Endodermal cell (in vitro differentiated cells): ENCODE measurements at regions not wholly inside any gene's neighbourhood (a gene's known extent, or its start where the extent isn't known, plus 50 kb on each side); places are given as distances from the start of the nearest gene placed in this dataset.
"Not testable (repeated sequence)": the region's sequence is repeated elsewhere in the genome, so short reads cannot be mapped to it uniquely, and the experiment has no call there.

Experiments used
- DNase-seq: peaks from one replicate; pipeline ENCODE4 v3.0.0-alpha.2; 2017
- H3K27ac ChIP-seq: 2 replicates; pipeline ENCODE4 v1.5.1; 2013; ENCODE audit warnings: mild to moderate bottlenecking, low read depth, low read length, moderate library complexity
- H3K27me3 ChIP-seq: 2 replicates; pipeline ENCODE4 v1.6.1; 2013; ENCODE audit warnings: mild to moderate bottlenecking, low read length, moderate library complexity; ENCODE audit not compliant: insufficient read depth, control insufficient read depth, poor library complexity, severe bottlenecking
- H3K36me3 ChIP-seq: 2 replicates; pipeline ENCODE4 v1.7.0; 2013; ENCODE audit warnings: mild to moderate bottlenecking, low read length, moderate library complexity; ENCODE audit not compliant: control insufficient read depth, insufficient read depth
- H3K4me1 ChIP-seq: one replicate; pipeline ENCODE4 v1.7.0; 2013; ENCODE audit warnings: low read length; ENCODE audit not compliant: control insufficient read depth, insufficient read depth
- H3K4me3 ChIP-seq: 2 replicates; pipeline ENCODE4 v1.5.1; 2013; ENCODE audit warnings: mild to moderate bottlenecking, low read length, moderate library complexity
- H3K9ac ChIP-seq: 2 replicates; pipeline ENCODE4 v1.6.1; 2013; ENCODE audit warnings: mild to moderate bottlenecking, low read length, moderate library complexity; ENCODE audit not compliant: poor library complexity, severe bottlenecking; ENCODE audit errors: extremely low read depth
- H3K9me3 ChIP-seq: 2 replicates; pipeline ENCODE4 v1.6.1; 2013; ENCODE audit warnings: mild to moderate bottlenecking, low read length, moderate library complexity; ENCODE audit not compliant: control insufficient read depth
- H3K27ac Mint-ChIP-seq: 2 replicates; pipeline ENCODE4 v1.8.0; 2020; ENCODE audit warnings: mixed read lengths
- H3K27me3 Mint-ChIP-seq: 2 replicates; pipeline ENCODE4 v1.8.0; 2021; ENCODE audit warnings: mild to moderate bottlenecking, mixed read lengths; ENCODE audit not compliant: insufficient read depth
- H3K36me3 Mint-ChIP-seq: 2 replicates; pipeline ENCODE4 v1.8.0; 2020; ENCODE audit warnings: low read depth, mixed read lengths
- H3K4me1 Mint-ChIP-seq: 2 replicates; pipeline ENCODE4 v1.8.0; 2020; ENCODE audit warnings: mixed read lengths
- H3K4me3 Mint-ChIP-seq: 2 replicates; pipeline ENCODE4 v1.8.0; 2020; ENCODE audit warnings: mild to moderate bottlenecking, moderate library complexity, mixed read lengths
- H3K9me3 Mint-ChIP-seq: 2 replicates; pipeline ENCODE4 v1.8.0; 2020; ENCODE audit warnings: mild to moderate bottlenecking, mixed read lengths
- CTCF ChIP-seq: fragments of 200-600 bp; sonication (generic); conservative IDR thresholded peaks from 2 replicates; pipeline ENCODE4 v1.5.0; 2021; ENCODE audit warnings: antibody characterized with exemption, mild to moderate bottlenecking
- WGBS, 2 experiments: methylation state at CpG; one replicate each; pipeline versions ENCODE4 v1.1.5 to v1.1.7; 2013; ENCODE audit warnings: missing lambda C conversion rate in 2 of 2, mixed read lengths in 1 of 2; ENCODE audit not compliant: insufficient coverage in 1 of 2, insufficient read length in 1 of 2; 5-methylcytosine and 5-hydroxymethylcytosine counted together

GRCh38 chrX:128425546-128425945 is 373.3 kb upstream of the ACTRT1 start:
- no peaks in the 10 kb centered on the region for H3K27me3 Mint-ChIP-seq
- no peak overlapping the region for H3K4me3 Mint-ChIP-seq
- no peak overlapping the region for H3K27ac Mint-ChIP-seq
- H3K4me1 ChIP-seq, result no peaks in the 10 kb centered on the region
- no peaks in the 10 kb centered on the region for H3K36me3 ChIP-seq
- no peak overlapping the region for H3K27ac ChIP-seq
- TF ChIP-seq CTCF, result no peak
- no peaks in the 10 kb centered on the region for H3K36me3 Mint-ChIP-seq
- H3K27me3 ChIP-seq, result no peaks in the 10 kb centered on the region
- peaks cover 1% of the 10 kb centered on the region for H3K4me1 Mint-ChIP-seq
- H3K9me3 ChIP-seq, result no peaks in the 10 kb centered on the region
- peaks cover 30% of the 10 kb centered on the region for H3K9me3 Mint-ChIP-seq
- DNase-seq, result no peak
- H3K9ac ChIP-seq, result no peak overlapping the region
- no peak overlapping the region for H3K4me3 ChIP-seq

GRCh38 chrX:128408842-128409241 is 356.6 kb upstream of the ACTRT1 start:
- Histone ChIP-seq H3K9me3 (no peaks in the 10 kb centered on the region), H3K4me1 (no peaks in the 10 kb centered on the region), H3K36me3 (no peaks in the 10 kb centered on the region), H3K27ac (no peak overlapping the region), H3K9ac (no peak overlapping the region), H3K4me3 (no peak overlapping the region), H3K27me3 (no peaks in the 10 kb centered on the region)
- no peak for DNase-seq
- no peak overlapping the region for H3K4me3 Mint-ChIP-seq
- no peak for TF ChIP-seq CTCF
- no peaks in the 10 kb centered on the region for H3K4me1 Mint-ChIP-seq
- 83 to 97% methylated on average over 2 to 3 of the region's 3 CpGs for WGBS, 2 experiments
- H3K27ac Mint-ChIP-seq, result no peak overlapping the region
- H3K27me3 Mint-ChIP-seq, result no peaks in the 10 kb centered on the region
- H3K9me3 Mint-ChIP-seq, result peaks cover 17% of the 10 kb centered on the region
- H3K36me3 Mint-ChIP-seq, result no peaks in the 10 kb centered on the region

GRCh38 chrX:128396601-128397000 is 344.4 kb upstream of the ACTRT1 start:
- Histone ChIP-seq H3K4me3 (no peak overlapping the region), H3K36me3 (no peaks in the 10 kb centered on the region), H3K9me3 (no peaks in the 10 kb centered on the region), H3K4me1 (no peaks in the 10 kb centered on the region), H3K27me3 (no peaks in the 10 kb centered on the region), H3K27ac (no peak overlapping the region), H3K9ac (no peak overlapping the region)
- no peak for DNase-seq
- WGBS, 2 experiments, result 94% methylated on average over 3 of the region's 3 CpGs; no CpG with 5 or more reads in 1 of the 2 experiments
- no peak overlapping the region for H3K4me3 Mint-ChIP-seq
- no peaks in the 10 kb centered on the region for H3K36me3 Mint-ChIP-seq
- no peak overlapping the region for H3K27ac Mint-ChIP-seq
- H3K9me3 Mint-ChIP-seq, result peaks cover 31% of the 10 kb centered on the region
- H3K27me3 Mint-ChIP-seq, result peaks cover 1% of the 10 kb centered on the region
- H3K4me1 Mint-ChIP-seq, result peaks cover 3% of the 10 kb centered on the region
- TF ChIP-seq CTCF, result no peak

GRCh38 chrX:128383846-128384245 is 331.6 kb upstream of the ACTRT1 start:
- DNase-seq, H3K27me3 Mint-ChIP-seq, H3K4me1 ChIP-seq, H3K36me3 ChIP-seq, H3K4me3 ChIP-seq, H3K27ac Mint-ChIP-seq, H3K4me3 Mint-ChIP-seq, H3K9me3 ChIP-seq, H3K9ac ChIP-seq, H3K27me3 ChIP-seq, H3K27ac ChIP-seq, H3K4me1 Mint-ChIP-seq, H3K36me3 Mint-ChIP-seq: not testable (repeated sequence)
- 77 to 100% methylated on average over 1 to 3 of the region's 3 CpGs for whole genome bisulfite sequencing, 2 experiments
- peaks cover 73% of the 10 kb centered on the region for H3K9me3 Mint-ChIP-seq
